A673 (cell line): ENCODE measurements at regions not wholly inside any gene's neighbourhood (a gene's known extent, or its start where the extent isn't known, plus 50 kb on each side); places are given as distances from the start of the nearest gene placed in this dataset.

Experiments used
- BruUV-seq: library from RNA; stranded (reverse); fragments of 400-500 nt; replicated peaks from 2 replicates; lab custom pipeline; 2021; lab: Mats Ljungman, UMichigan
- CTCF ChIA-PET: fragments of 300-600 bp; sonication (Branson Sonifier 250); formaldehyde crosslinking; loops from one replicate; lab custom pipeline; 2022; ENCODE audit warnings: antibody characterized with exemption; lab: Charles Lee
- POLR2A ChIA-PET: fragments of 300-600 bp; sonication (Branson Sonifier 250); formaldehyde crosslinking; loops from one replicate; lab custom pipeline; 2022; ENCODE audit warnings: antibody characterized with exemption; ENCODE audit not compliant: low non-redundant PET; lab: Charles Lee
- DNase-seq: peaks from one replicate; pipeline ENCODE4 v3.0.0-alpha.2; 2015; ENCODE audit warnings: low spot score
- H3K27ac ChIP-seq: fragments of 200-600 bp; sonication (generic); 2 replicates; pipeline ENCODE4 v1.5.1; 2016; ENCODE audit warnings: mixed run types, low read depth, mild to moderate bottlenecking, mixed read lengths, antibody characterized with exemption, low read length; ENCODE audit not compliant: poor library complexity, severe bottlenecking
- H3K27me3 ChIP-seq: fragments of 200-600 bp; sonication (generic); replicated peaks from 2 replicates; pipeline ENCODE4 v1.6.1; 2017; ENCODE audit warnings: mixed run types, low read depth, mild to moderate bottlenecking, mixed read lengths, antibody characterized with exemption, low read length; ENCODE audit not compliant: insufficient read depth, poor library complexity
- H3K36me3 ChIP-seq: fragments of 200-600 bp; sonication (generic); 2 replicates; pipeline ENCODE4 v1.6.1; 2016; ENCODE audit warnings: mixed run types, mild to moderate bottlenecking, mixed read lengths, antibody characterized with exemption, low read length; ENCODE audit not compliant: insufficient read depth, poor library complexity, severe bottlenecking
- H3K4me1 ChIP-seq: fragments of 200-600 bp; sonication (generic); 2 replicates; pipeline ENCODE4 v1.6.1; 2017; ENCODE audit warnings: mixed run types, mild to moderate bottlenecking, mixed read lengths, antibody characterized with exemption, low read length; ENCODE audit not compliant: insufficient read depth, poor library complexity, severe bottlenecking
- H3K4me3 ChIP-seq: fragments of 200-600 bp; sonication (generic); 2 replicates; pipeline ENCODE4 v1.5.1; 2016; ENCODE audit warnings: low read depth, mixed run types, mild to moderate bottlenecking, mixed read lengths, low read length; ENCODE audit not compliant: poor library complexity, severe bottlenecking
- H3K9me3 ChIP-seq: fragments of 200-600 bp; sonication (generic); 2 replicates; pipeline ENCODE4 v1.6.1; 2016; ENCODE audit warnings: mixed run types, low read depth, mild to moderate bottlenecking, mixed read lengths, antibody characterized with exemption, low read length; ENCODE audit not compliant: poor library complexity, severe bottlenecking
- CTCF ChIP-seq: fragments of 300-800, 200-600 bp; sonication (generic); conservative IDR thresholded peaks from 2 replicates; pipeline ENCODE4 v1.5.1; 2017; ENCODE audit warnings: low read depth, mild to moderate bottlenecking, antibody characterized with exemption, low read length, moderate library complexity, mixed read lengths
- EZH2 ChIP-seq: fragments of 200-600 bp; sonication (generic); IDR thresholded peaks from 2 replicates; pipeline ENCODE4 v1.6.1; 2017; ENCODE audit warnings: borderline replicate concordance, low read depth, mild to moderate bottlenecking, mixed read lengths, antibody characterized with exemption, low read length; ENCODE audit not compliant: poor library complexity, severe bottlenecking
- intact Hi-C: fragments of 100-400 bp; cut with micrococcal nuclease; formaldehyde crosslinking; loops from one replicate; pipeline ENCODE4 v1.10.0; 2022; ENCODE audit not compliant: unreplicated experiment

GRCh38 chr2:103847276-103847675 lies 1006.6 kb upstream of the POU3F3 start:
- DNase-seq: no peak
- H3K9me3 ChIP-seq: no peaks in the 10 kb centered on the region
- no peaks in the 10 kb centered on the region for H3K27me3 ChIP-seq
- H3K27ac ChIP-seq: no peak overlapping the region
- no peaks in the 10 kb centered on the region for H3K36me3 ChIP-seq
- ChIA-PET CTCF (no interaction called here), POLR2A (no interaction called here)
- H3K4me3 ChIP-seq: no peak overlapping the region
- intact Hi-C loops: no loop called here
- no peak for TF ChIP-seq EZH2
- TF ChIP-seq CTCF: no peak
- no TSS peak for BruUV-seq
- no peaks in the 10 kb centered on the region for H3K4me1 ChIP-seq

GRCh38 chr2:103859238-103859637 lies 994.7 kb upstream of the POU3F3 start:
- no TSS peak for BruUV-seq
- intact Hi-C loops: no loop called here
- no peak for DNase-seq
- Histone ChIP-seq H3K4me3 (no peak overlapping the region), H3K27ac (no peak overlapping the region), H3K27me3 (no peaks in the 10 kb centered on the region), H3K9me3 (no peaks in the 10 kb centered on the region), H3K36me3 (no peaks in the 10 kb centered on the region), H3K4me1 (no peaks in the 10 kb centered on the region)
- TF ChIP-seq EZH2 (no peak), CTCF (no peak)
- CTCF ChIA-PET: no interaction called here
- POLR2A ChIA-PET: no interaction called here

- Histone ChIP-seq H3K4me1 (no peaks in the 10 kb centered on the region), H3K27me3 (no peaks in the 10 kb centered on the region), H3K27ac (no peak overlapping the region), H3K4me3 (no peak overlapping the region), H3K9me3 (no peaks in the 10 kb centered on the region), H3K36me3 (no peaks in the 10 kb centered on the region)
- DNase-seq: no peak
- no TSS peak for BruUV-seq
- no peak for TF ChIP-seq EZH2
- ChIA-PET CTCF (no interaction called here), POLR2A (no interaction called here)
- intact Hi-C loops: no loop called here
These were observed 993.9 kb upstream of the POU3F3 start for GRCh38 chr2:103860016-103860415.

GRCh38 chr2:103868396-103868795 lies 985.5 kb upstream of the POU3F3 start:
- Histone ChIP-seq H3K36me3 (no peaks in the 10 kb centered on the region), H3K27ac (no peak overlapping the region), H3K4me3 (no peak overlapping the region), H3K27me3 (no peaks in the 10 kb centered on the region), H3K4me1 (no peaks in the 10 kb centered on the region), H3K9me3 (no peaks in the 10 kb centered on the region)
- ChIA-PET POLR2A (no interaction called here), CTCF (no interaction called here)
- no TSS peak for BruUV-seq
- DNase-seq: no peak
- intact Hi-C loops: no loop called here
- no peak for TF ChIP-seq CTCF
- no peak for TF ChIP-seq EZH2
